Activated naive CD4-positive, alpha-beta T cell treated with Interleukin-2 at 50 U/mL for 16 hours (primary cell): ENCODE measurements at regions not wholly inside any gene's neighbourhood (a gene's known extent, or its start where the extent isn't known, plus 50 kb on each side); places are given as distances from the start of the nearest gene placed in this dataset.

ENCODE experiments used
- DNase-seq: peaks from one replicate; pipeline ENCODE4 v3.0.0-alpha.2; 2020

DNA sequence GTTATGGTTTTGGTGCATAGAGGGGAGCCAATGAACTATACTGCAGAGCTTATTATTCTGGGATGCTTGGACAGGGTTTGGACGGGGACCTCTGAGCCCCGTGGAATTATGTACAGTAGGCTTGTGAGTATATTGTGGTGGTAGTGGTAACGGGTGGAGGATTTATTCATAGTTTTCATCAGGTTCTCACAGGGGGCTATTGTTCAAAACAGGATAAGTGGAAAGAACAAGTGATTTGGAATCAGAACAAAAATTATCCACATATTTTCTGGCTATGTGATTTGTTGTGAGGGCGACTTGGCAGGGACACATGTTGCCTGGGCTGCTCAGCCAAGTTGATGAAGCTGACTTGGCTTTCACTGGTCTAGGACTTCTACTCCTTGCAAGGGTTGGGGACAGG, 64.6 kb upstream of the ELOVL5 start:
- DNase-seq = no peak

DNA sequence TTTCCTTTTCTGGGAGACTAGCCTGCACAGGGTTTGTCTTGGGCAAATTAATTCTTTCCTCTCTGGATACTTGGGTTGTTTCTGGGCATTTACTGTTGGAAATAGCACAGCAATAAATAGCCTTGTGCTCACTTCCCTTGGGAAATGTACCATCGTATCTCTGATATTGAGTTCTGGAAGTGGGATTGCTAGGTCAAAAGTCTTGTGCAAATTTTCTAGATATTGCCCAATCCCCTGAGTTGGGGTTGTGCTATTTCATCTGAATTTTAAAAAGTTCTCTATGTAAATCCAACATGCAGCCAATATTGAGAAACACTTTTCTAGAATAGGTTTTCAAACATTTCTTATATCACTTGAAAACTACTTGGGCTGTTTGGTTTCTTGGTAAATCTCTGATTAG, 64.0 kb upstream of the ELOVL5 start:
- DNase-seq = no peak

DNA sequence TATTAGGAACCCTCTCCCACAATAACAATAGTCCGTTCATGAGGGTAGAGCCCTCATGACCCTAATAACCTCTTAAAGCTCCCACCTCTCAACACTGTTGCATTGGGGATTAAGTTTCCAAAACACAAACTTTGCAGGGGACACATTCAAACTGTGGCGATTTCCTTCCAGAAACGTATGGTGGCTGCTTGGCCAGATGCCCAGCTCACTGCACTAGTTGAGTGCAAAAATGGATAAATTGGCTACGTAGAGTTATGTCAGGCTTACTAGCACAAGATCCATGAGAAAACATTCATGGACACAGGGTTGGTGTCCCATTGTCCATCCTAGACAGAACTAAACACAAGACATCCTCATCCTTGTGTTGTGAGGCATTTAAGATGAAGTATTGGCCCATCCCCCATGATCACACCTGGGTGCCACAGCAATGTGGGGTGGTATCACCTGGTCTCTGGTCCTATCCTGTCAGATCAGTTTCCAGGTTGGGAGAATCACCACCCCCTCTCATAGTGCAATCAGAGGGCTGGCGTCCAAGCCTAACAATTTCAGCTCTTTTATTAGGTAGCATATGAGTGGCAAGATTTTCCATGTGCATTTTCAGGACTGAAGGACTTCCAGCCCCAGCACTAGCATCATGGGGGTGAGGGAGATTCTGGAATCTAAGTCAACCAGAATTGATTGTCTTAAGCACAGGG, 63.4 kb upstream of the ELOVL5 start:
- DNase-seq = no peak

DNA sequence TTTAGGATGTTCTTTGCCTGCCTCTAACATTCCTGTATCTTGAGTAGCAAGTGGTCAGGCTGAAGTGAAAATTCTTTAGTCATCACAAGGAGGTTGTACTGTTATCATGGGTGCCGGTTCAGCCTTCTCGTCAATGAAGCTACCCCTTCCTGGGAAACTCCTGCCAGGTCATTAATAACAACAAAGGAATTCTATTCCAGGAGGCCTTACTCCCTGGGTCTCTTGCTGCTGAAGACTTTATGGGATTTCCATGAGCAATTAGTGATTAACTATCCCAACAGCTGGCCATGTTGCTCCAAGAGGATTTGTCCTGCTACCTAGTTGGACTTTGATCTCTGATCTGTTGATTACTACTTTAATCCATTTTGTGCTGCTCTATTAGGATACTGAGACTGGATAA, 62.7 kb upstream of the ELOVL5 start:
- DNase-seq = no peak

DNA sequence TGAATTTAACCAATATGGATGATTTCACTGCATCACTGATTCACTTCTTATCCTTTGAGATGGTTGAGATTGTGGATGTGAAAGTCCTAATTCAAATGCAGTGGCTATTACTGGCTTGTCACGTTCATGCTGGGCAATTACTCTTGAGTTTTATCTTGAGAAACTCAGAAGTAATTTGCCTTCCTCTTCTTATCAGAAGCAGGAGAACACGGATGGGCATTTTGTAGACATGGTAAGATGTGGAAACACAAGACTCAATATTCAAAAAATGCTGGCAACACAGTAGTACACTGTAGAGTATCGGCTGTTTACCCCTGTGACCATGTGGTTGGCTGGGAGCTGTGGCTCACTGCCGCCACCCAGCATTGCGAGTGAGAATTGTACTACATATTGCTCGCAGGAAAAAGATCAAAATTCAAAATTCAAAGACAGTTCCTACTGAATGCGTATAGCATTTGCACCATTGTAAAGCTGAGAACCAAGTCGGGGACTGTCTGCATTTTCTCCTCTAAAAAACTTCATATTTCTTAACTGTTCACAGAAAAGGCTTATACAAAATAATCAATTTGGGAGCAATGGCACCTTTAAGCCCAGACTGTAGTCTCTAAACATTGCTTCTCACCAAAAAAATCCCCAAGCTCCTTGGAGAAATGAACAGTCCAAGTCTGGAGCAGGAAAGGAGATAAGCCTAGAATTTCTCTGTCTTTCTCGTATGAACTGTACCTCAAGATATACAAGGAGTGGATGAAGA, 61.9 kb upstream of the ELOVL5 start:
- peak; percentile 62 for DNase-seq

DNA sequence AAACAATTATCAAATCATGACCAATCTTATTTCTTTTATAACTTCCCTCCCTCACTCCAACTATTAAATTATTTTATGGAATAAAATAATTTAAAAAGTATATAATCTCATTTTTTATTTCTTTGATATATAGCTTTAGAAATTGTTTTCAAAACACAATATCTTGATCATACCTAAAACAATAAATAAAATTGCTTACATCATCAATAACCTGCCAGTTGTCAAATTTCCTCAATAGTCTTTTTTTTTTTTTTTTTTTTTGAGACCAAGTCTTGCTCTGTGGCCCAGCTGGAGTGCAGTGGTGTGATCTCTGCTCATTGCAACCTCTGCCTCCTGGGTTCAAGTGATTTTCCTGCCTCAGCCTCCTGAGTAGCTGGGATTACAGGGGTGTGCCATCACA, 60.1 kb upstream of the ELOVL5 start:
- no peak for DNase-seq

DNA sequence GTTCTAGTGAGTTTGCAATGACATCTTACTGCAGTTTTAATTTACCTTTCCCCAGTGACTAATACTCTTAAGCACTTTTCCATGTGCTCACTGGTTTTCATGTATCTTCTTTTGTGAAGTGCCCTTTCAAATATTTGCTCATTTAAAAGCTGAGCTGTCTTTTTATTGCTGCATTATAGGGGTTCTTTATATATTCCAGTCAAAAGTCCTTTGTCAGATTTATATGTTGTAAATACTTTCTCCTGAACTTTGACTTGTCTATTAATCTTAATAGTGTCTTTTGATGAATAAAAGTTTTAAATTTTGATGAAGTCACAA, 50.2 kb upstream of the ELOVL5 start:
- DNase-seq = no peak

DNA sequence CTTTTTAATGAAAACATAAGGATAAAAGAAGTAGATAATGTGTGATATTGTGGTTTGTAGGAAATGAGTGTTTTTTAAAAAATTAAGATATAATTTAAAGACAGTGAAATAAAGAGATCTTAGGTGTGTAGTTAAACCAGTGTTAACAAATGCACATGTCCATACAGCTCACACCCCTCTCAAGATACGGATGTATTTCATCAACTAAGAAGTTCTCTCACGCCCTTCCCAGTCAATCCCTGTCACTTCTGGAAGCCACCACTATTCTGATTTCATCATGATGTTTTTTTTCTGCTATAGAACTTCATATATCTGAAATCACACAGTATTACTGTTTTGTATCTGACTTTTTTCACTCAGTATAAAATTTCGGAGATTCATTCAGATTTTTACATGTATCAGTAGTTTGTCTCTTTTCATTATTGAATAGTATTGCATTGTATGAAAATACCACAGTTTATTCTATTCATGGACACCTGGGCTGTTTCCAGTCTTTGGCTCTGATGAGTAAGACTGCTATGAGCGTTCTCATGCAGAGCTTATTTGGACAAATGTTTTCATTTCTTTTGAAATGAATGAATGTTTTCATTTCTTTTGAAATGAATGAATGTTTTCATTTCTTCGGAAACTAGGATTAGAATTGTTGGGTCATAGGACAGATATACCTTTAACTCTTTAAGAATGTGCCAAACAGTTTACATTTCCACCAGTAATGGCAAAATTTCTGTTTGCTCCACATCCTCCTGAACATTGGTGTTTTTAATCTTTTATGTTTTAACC, 49.7 kb upstream of the ELOVL5 start:
- DNase-seq = no peak
